ENCODE measurements at regions not wholly inside any gene's neighbourhood (a gene's known extent, or its start where the extent isn't known, plus 50 kb on each side); places are given as distances from the start of the nearest gene placed in this dataset.
A peak's percentile ranks its signal among the peaks of the same experiment; 100 is the strongest.
"Not testable (repeated sequence)": the region's sequence is repeated elsewhere in the genome, so short reads cannot be mapped to it uniquely, and the experiment has no call there.

DNA sequence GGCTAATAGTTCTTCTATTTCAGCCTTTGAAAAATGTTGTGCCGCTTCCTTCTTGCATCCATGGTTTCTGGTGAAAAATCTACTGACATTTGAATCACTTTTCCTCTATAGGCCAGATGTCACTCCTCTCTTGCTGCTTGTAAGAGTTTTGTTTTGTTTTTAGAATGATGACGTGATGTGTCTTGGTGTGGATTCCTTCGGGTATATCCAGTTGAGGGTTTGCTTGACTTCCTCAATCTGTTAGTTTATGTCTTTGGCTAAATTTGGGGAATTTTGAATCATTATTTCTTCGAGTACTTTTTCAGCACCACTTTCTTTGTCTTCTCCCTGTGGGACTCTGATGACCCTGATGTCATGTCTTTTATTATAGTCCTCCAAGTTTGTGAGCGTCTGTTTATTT, 175.5 kb downstream of the MYLK4 start:
- Histone ChIP-seq H3K4me1 (no peaks in the 10 kb centered on the region), H3K4me3 (ENCODE audit: low read depth, low read length) (no peak overlapping the region), H3K9me3 (no peaks in the 10 kb centered on the region), H3K27me3 (no peaks in the 10 kb centered on the region; the same call in 1 of the 2 replicates), H3K36me3 (no peaks in the 10 kb centered on the region)
- TF ChIP-seq, protein P1, sequence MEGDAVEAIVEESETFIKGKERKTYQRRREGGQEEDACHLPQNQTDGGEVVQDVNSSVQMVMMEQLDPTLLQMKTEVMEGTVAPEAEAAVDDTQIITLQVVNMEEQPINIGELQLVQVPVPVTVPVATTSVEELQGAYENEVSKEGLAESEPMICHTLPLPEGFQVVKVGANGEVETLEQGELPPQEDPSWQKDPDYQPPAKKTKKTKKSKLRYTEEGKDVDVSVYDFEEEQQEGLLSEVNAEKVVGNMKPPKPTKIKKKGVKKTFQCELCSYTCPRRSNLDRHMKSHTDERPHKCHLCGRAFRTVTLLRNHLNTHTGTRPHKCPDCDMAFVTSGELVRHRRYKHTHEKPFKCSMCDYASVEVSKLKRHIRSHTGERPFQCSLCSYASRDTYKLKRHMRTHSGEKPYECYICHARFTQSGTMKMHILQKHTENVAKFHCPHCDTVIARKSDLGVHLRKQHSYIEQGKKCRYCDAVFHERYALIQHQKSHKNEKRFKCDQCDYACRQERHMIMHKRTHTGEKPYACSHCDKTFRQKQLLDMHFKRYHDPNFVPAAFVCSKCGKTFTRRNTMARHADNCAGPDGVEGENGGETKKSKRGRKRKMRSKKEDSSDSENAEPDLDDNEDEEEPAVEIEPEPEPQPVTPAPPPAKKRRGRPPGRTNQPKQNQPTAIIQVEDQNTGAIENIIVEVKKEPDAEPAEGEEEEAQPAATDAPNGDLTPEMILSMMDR (IDR thresholded peaks at IDR 0.05; ENCODE audit: low read depth, low read length) = no peak
- no peak for DNase-seq

DNA sequence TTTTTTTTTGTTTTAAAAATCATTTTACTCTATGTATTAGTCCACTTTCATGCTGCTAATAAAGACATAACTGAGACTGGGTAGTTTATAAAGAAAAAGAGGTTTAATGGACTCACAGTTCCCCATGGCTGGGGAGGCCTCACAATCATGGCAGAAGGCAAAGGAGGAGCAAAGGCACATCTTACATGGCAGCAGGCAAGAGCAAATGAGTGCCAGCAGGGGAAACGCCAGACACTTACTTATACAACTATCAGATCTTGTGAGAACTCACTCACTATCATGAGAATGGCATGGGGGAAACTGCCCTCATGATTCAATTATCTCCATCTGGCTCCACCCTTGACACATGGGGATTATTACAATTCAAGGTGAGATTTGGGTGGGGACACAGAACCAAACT, 181.3 kb downstream of the MYLK4 start:
- H3K9me3 ChIP-seq; H3K4me1 ChIP-seq; H3K27me3 ChIP-seq; DNase-seq; H3K36me3 ChIP-seq; H3K4me3 ChIP-seq (ENCODE audit: low read depth, low read length): not testable (repeated sequence)

DNA sequence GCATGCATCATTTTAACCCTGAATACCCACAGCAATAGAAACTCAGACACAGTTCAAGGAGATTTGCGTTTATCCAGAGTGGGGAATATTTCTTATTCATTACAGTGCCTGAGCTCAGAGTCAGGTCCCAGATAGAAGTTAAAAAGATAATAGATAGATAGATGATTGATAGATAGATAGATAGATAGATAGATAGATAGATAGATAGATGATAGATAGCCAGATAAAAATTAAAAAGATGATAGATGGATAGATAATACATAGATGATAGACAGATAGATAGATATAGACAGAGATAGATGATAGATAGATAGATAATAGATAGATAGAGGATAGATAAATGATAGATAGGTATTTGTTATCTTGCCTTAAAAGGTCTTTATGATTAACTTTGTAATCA, 184.7 kb downstream of the MYLK4 start:
- no peaks in the 10 kb centered on the region for H3K4me1 ChIP-seq
- DNase-seq = no peak
- H3K9me3 ChIP-seq = no peaks in the 10 kb centered on the region
- no peaks in the 10 kb centered on the region for H3K36me3 ChIP-seq
- TF ChIP-seq, protein P1 (IDR thresholded peaks at IDR 0.05; ENCODE audit: low read depth, low read length) = no peak
- no peak overlapping the region for H3K4me3 ChIP-seq (ENCODE audit: low read depth, low read length)
- H3K27me3 ChIP-seq = no peaks in the 10 kb centered on the region

DNA sequence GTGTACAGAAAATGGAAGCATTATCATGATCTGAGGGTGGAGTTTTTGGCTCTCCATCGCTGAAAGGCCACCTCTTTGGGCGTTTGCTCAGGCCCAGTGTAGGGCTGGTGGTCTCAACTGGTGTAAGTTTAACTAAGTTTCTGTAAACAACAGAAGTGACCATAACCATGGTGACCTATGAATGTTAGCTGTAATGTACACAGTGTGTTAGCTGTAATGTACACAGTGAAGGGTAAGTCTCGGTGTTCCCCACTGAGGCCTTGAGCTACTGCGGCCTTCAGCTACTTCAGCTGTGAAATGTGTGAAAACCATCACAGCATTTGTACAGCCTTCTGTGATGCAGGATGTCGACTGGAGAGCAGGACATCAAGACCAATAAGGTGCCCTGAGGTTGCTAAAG, 185.2 kb downstream of the MYLK4 start:
- Histone ChIP-seq H3K4me3 (ENCODE audit: low read depth, low read length) (no peak overlapping the region), H3K36me3 (no peaks in the 10 kb centered on the region), H3K27me3 (no peaks in the 10 kb centered on the region), H3K9me3 (no peaks in the 10 kb centered on the region), H3K4me1 (no peaks in the 10 kb centered on the region)
- TF ChIP-seq, protein P1 (IDR thresholded peaks at IDR 0.05; ENCODE audit: low read depth, low read length) = no peak
- no peak for DNase-seq

DNA sequence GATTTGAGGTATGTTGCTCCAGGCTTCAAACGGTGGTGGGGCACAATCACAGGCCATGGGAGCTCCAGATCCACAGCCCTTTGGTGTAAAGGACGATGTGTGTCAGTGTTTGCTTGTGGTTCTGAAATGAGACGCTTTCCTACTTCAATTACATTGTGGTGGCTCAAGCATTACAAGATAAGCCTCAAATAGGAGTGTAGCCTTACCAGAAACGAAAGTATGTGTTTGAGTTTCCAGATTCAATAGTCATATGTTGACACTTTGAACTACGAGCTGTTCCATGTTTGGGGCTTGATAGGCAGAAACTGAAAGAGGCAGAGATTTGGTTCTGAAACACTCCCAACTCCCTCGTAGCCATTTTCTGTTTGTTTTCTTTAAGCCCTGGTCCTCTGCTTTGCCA, 187.1 kb downstream of the MYLK4 start:
- no peaks in the 10 kb centered on the region for H3K27me3 ChIP-seq
- DNase-seq = no peak
- TF ChIP-seq, protein P1 (IDR thresholded peaks at IDR 0.05; ENCODE audit: low read depth, low read length) = no peak
- no peaks in the 10 kb centered on the region for H3K36me3 ChIP-seq
- H3K4me3 ChIP-seq (ENCODE audit: low read depth, low read length) = no peak overlapping the region
- H3K9me3 ChIP-seq = no peaks in the 10 kb centered on the region
- H3K4me1 ChIP-seq = no peaks in the 10 kb centered on the region

DNA sequence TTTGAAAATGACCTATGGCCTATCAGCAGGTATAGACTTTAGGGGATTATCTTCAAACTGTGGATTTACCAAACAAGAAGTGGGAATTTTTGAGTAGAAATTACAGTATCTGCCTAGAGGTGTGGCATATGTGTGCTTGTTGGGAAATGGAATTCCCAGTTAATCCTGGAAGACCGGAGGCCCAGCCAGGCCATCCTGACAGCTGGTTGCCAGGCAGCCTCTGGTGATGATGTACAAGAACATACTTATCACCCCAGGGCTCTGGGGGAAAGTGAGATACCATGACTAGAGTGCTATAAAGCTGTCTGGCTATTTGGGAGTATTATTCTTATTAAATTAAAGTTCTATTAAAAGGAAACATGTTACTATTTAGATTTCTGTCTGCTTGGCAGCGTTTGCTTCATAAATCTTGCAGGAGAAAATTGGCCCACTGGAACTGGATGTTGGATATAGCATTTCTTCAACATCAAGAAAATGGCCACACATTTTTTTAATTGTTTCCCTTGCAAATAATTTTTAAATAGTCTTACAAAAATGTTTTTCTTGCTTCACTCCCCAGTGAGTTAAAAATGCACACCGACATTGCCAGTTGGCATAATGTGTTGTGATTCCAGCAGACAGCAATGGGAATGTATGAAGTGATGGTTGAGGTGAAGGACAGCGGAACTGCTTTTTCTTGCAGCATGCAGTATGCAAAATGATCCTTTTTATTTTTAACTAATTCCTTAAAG, 187.8 kb downstream of the MYLK4 start:
- peak; percentile 58 for DNase-seq
- no peaks in the 10 kb centered on the region for H3K36me3 ChIP-seq
- TF ChIP-seq, protein P1 (IDR thresholded peaks at IDR 0.05; ENCODE audit: low read depth, low read length) = no peak

More for the DNA sequence above, 187.8 kb downstream of the MYLK4 start:
- Histone ChIP-seq H3K4me3 (ENCODE audit: low read depth, low read length) (no peak overlapping the region), H3K27me3 (no peaks in the 10 kb centered on the region), H3K4me1 (no peaks in the 10 kb centered on the region), H3K9me3 (no peaks in the 10 kb centered on the region)
